ENCODE measurements at regions not wholly inside any gene's neighbourhood (a gene's known extent, or its start where the extent isn't known, plus 50 kb on each side); places are given as distances from the start of the nearest gene placed in this dataset.
"Not testable (repeated sequence)": the region's sequence is repeated elsewhere in the genome, so short reads cannot be mapped to it uniquely, and the experiment has no call there.

- 60% methylated on average over 4 of the region's 4 CpGs for whole genome bisulfite sequencing
- not testable (repeated sequence) for H3K36me3 ChIP-seq; DNase-seq (ENCODE audit: low spot score in 2 of 2); H3K4me3 ChIP-seq; H3K27me3 ChIP-seq; H3K4me1 ChIP-seq; H3K9me3 ChIP-seq; H3K27ac ChIP-seq
Measured at GRCh38 chr20:29868688-29869087, 1388.8 kb upstream of the DEFB115 start.

- H3K36me3 ChIP-seq; H3K4me1 ChIP-seq; H3K27ac ChIP-seq; H3K27me3 ChIP-seq; DNase-seq (ENCODE audit: low spot score in 2 of 2); H3K4me3 ChIP-seq: not testable (repeated sequence)
- 75% methylated on average over 2 of the region's 2 CpGs for WGBS
- H3K9me3 ChIP-seq, result peaks cover 14% of the 10 kb centered on the region
Measured at GRCh38 chr20:29871816-29872215, 1385.6 kb upstream of the DEFB115 start.

GRCh38 chr20:29873946-29874345, 1383.5 kb upstream of the DEFB115 start:
- Histone ChIP-seq H3K9me3 (peaks cover 17% of the 10 kb centered on the region), H3K36me3 (no peaks in the 10 kb centered on the region), H3K27me3 (no peaks in the 10 kb centered on the region), H3K4me1 (no peaks in the 10 kb centered on the region), H3K27ac (no peak overlapping the region), H3K4me3 (no peak overlapping the region)
- WGBS, result 68% methylated on average over 22 of the region's 28 CpGs
- peak; percentile 80 to 93 for DNase-seq (ENCODE audit: low spot score in 2 of 2)
- TF ChIP-seq, protein P1, sequence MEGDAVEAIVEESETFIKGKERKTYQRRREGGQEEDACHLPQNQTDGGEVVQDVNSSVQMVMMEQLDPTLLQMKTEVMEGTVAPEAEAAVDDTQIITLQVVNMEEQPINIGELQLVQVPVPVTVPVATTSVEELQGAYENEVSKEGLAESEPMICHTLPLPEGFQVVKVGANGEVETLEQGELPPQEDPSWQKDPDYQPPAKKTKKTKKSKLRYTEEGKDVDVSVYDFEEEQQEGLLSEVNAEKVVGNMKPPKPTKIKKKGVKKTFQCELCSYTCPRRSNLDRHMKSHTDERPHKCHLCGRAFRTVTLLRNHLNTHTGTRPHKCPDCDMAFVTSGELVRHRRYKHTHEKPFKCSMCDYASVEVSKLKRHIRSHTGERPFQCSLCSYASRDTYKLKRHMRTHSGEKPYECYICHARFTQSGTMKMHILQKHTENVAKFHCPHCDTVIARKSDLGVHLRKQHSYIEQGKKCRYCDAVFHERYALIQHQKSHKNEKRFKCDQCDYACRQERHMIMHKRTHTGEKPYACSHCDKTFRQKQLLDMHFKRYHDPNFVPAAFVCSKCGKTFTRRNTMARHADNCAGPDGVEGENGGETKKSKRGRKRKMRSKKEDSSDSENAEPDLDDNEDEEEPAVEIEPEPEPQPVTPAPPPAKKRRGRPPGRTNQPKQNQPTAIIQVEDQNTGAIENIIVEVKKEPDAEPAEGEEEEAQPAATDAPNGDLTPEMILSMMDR (IDR thresholded peaks at IDR 0.05), result no peak
- no peak for TF ChIP-seq POLR2AphosphoS5 (IDR thresholded peaks at IDR 0.05)
- no peak for TF ChIP-seq EP300 (IDR thresholded peaks at IDR 0.05)
- TF ChIP-seq POLR2A (IDR thresholded peaks at IDR 0.05), result no peak

DNA sequence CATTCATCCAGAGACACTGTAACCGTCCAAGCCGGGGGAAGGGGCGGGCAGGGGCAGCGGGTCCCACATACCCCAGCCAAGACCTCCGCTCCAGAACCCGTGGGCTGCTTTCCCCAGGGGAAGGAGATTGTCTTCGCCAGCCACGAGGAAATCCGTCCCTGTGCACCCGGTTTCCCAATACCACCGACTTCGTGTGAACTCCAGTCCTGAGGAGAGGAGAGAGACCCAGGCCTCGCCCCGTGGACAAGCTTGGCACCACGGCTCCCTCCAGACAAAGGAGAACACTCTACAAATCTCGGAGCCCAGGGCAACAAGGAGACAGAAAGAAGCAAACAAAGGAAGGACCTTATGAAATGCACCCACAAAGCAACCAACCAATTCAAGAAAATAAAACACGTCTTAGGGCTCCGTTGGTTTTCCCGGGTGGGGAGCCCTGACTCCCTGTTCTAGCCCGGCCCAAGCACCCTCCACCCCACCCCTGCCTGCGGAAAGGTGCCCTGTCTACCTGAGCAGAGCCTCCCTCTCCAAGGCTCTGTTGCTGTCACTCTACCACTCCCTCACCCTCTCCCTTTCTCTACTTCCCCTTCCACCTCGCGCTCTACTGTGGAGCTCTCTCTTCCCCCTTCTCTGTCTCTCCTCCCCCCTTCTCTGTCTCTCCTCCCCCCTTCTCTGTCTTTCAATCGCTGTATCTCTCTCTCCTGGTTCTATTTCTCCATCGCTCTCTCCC, 1382.8 kb upstream of the DEFB115 start:
- Histone ChIP-seq H3K36me3 (no peaks in the 10 kb centered on the region), H3K27me3 (no peaks in the 10 kb centered on the region), H3K27ac (no peak overlapping the region), H3K4me3 (no peak overlapping the region), H3K4me1 (no peaks in the 10 kb centered on the region), H3K9me3 (peaks cover 21% of the 10 kb centered on the region)
- TF ChIP-seq, protein P1 (IDR thresholded peaks at IDR 0.05), result no peak
- TF ChIP-seq EP300 (IDR thresholded peaks at IDR 0.05), result no peak
- TF ChIP-seq POLR2A (IDR thresholded peaks at IDR 0.05), result no peak
- TF ChIP-seq POLR2AphosphoS5 (IDR thresholded peaks at IDR 0.05), result no peak
- 84% methylated on average over 22 of the region's 25 CpGs for WGBS
- no peak for DNase-seq (ENCODE audit: low spot score in 2 of 2)

DNA sequence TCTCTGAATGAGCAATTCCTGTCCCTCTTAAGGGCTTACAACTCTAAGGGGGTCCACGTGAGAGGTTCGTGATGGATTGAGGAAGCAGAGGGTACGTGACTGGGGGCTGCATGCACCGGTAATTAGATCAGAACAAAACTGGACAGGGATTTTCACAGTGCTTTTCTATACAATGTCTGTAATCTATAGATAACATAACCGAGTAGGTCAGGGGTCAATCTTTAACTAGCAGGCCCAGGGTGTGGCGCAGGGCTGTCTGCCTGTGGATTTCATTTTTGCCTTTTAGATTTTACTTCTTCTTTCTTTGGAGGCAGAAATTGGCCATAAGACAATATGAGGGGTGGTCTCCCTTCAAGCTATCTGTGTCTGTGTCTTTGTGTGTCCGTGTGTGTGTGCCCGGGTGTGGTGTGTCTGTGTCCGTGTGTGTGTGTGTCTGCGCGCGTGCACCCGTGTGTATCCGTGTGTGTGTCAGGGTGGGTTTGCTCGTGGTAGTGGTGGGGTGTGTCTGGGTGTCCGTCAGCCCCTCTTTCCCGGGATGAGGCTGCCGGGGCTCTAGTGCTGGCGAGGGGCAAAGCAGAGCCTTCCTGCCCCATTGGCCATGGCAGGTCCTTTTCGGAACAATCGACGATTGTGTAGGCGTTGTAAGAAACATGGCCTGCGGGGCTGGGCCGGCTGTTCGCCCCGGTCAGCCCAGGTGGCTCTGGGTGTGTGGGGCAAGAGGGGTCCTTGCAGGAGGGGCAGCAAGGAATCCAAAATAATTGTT, 1382.0 kb upstream of the DEFB115 start:
- H3K4me3 ChIP-seq, H3K4me1 ChIP-seq, H3K27me3 ChIP-seq, H3K36me3 ChIP-seq, H3K27ac ChIP-seq: not testable (repeated sequence)
- DNase-seq (ENCODE audit: low spot score in 2 of 2), result peak in 1 of 2 donors; percentile 63
- peaks cover 22% of the 10 kb centered on the region for H3K9me3 ChIP-seq
- WGBS, result 82% methylated on average over 27 of the region's 27 CpGs

DNA sequence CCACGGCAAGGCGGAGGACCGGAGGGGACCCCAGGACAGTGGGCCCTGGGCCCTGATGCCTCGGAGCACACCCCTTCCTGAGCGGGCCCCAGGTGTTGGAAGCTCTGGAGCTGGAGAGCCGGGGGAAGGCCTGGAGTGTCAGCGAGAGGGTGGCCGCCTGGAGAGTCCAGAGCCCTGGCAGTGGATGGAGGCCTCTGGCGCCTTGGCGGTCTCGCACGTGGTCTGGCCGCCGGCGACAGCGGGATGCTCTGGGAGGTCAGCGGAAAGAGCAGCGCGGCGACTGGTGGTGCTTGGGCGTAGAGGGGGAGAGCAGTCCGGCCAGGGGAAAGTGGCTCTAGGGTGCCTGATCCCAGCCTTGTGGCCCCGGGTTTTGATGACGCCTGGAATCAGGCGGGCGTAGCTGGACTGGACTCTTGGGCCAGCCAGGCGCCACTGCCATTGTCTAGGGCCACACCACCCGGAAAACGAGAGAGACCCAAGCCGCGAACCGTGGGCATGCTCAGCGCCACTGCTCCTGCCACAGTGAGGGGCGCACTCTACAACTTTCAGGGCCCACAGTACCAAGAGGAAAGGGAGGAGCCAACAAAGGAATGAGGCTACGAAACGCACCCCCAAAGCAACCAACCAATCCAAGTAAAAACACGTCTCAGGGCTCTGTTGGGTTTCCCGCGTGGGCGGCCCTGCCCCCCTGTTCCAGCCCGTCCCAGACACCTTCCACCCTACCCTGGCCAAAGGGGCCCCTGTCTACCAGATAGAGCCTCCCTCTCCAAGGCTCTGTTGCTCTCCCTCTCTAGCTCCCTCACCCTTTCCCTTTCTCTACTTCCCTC, 1381.2 kb upstream of the DEFB115 start:
- H3K9me3 ChIP-seq, result peaks cover 22% of the 10 kb centered on the region
- DNase-seq (ENCODE audit: low spot score in 2 of 2); H3K27me3 ChIP-seq; H3K4me1 ChIP-seq; H3K36me3 ChIP-seq; H3K27ac ChIP-seq; H3K4me3 ChIP-seq: not testable (repeated sequence)
- WGBS, result 87% methylated on average over 36 of the region's 41 CpGs

GRCh38 chr20:29876911-29877285, 1380.6 kb upstream of the DEFB115 start:
- TF ChIP-seq, protein P1 (IDR thresholded peaks at IDR 0.05), result no peak
- TF ChIP-seq EP300 (IDR thresholded peaks at IDR 0.05) (no peak), POLR2AphosphoS5 (IDR thresholded peaks at IDR 0.05) (no peak), POLR2A (IDR thresholded peaks at IDR 0.05) (no peak)
- Histone ChIP-seq H3K4me3 (no peak overlapping the region), H3K27me3 (no peaks in the 10 kb centered on the region), H3K4me1 (no peaks in the 10 kb centered on the region), H3K27ac (no peak overlapping the region), H3K36me3 (no peaks in the 10 kb centered on the region), H3K9me3 (peaks cover 22% of the 10 kb centered on the region)
- no peak for DNase-seq (ENCODE audit: low spot score in 2 of 2)
- WGBS, result 87% methylated on average over 10 of the region's 10 CpGs

- not testable (repeated sequence) for H3K27ac ChIP-seq; H3K4me1 ChIP-seq; DNase-seq (ENCODE audit: low spot score in 2 of 2); H3K36me3 ChIP-seq; H3K27me3 ChIP-seq
- Histone ChIP-seq H3K9me3 (peaks cover 22% of the 10 kb centered on the region), H3K4me3 (peak overlapping the region; percentile 17)
- 69% methylated on average over 31 of the region's 31 CpGs for WGBS
Measured at GRCh38 chr20:29877411-29878280, 1379.8 kb upstream of the DEFB115 start.
